ENCODE measurements at regions not wholly inside any gene's neighbourhood (a gene's known extent, or its start where the extent isn't known, plus 50 kb on each side); places are given as distances from the start of the nearest gene placed in this dataset.

- peaks cover 19 to 26% of the 10 kb centered on the region in 2 donors for H3K4me1 ChIP-seq
- DNase-seq, result no peak
- H3K9me3 ChIP-seq, result no peaks in the 10 kb centered on the region
- H3K36me3 ChIP-seq, result no peaks in the 10 kb centered on the region
- 86 to 95% methylated on average over 6 of the region's 6 CpGs for WGBS, 2 donors
- intact Hi-C loops (cut with DNase I), result loop anchor here (5.0 kb wide), 1 partner anchor 986 kb away; no protein-coding TSS in a partner anchor
- no peaks in the 10 kb centered on the region for H3K27me3 ChIP-seq
- no peak overlapping the region for H3K27ac ChIP-seq
- TF ChIP-seq POLR2A (IDR thresholded peaks at IDR 0.05), result no peak
- TF ChIP-seq, protein P1, sequence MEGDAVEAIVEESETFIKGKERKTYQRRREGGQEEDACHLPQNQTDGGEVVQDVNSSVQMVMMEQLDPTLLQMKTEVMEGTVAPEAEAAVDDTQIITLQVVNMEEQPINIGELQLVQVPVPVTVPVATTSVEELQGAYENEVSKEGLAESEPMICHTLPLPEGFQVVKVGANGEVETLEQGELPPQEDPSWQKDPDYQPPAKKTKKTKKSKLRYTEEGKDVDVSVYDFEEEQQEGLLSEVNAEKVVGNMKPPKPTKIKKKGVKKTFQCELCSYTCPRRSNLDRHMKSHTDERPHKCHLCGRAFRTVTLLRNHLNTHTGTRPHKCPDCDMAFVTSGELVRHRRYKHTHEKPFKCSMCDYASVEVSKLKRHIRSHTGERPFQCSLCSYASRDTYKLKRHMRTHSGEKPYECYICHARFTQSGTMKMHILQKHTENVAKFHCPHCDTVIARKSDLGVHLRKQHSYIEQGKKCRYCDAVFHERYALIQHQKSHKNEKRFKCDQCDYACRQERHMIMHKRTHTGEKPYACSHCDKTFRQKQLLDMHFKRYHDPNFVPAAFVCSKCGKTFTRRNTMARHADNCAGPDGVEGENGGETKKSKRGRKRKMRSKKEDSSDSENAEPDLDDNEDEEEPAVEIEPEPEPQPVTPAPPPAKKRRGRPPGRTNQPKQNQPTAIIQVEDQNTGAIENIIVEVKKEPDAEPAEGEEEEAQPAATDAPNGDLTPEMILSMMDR (IDR thresholded peaks at IDR 0.05), result no peak
- no peak overlapping the region for H3K4me3 ChIP-seq (replicated peaks in 1 of 3)
Observed at GRCh38 chr10:78210976-78211375, 177.3 kb downstream of the RPS24 start.

DNA sequence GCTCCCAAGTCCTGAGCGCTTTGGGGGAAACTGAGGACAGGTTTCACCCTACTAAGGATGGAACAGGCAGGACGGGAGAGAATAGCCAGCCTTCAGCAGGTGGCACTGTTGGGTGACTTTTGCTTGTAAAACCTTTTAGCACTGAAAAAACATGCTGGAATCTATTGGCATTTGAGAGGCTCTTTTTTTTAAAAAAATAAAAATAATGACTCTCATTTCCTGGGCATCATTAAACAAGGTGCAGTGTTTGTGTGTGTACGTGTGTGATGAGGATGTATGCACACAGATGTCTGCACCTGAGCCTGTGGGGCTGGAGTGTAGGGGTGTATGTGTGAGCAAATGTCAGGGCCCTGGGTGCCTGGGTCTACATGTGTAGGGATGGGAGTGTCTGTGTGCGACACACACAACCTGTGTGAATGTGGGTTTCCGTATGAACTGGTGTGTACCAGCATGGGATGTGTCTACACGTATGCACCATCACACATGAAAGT is 177.9 kb downstream of the RPS24 start:
- Histone ChIP-seq H3K4me3 (replicated peaks in 1 of 3) (no peak overlapping the region), H3K9me3 (no peaks in the 10 kb centered on the region), H3K4me1 (peaks cover 22 to 30% of the 10 kb centered on the region in 2 donors), H3K36me3 (no peaks in the 10 kb centered on the region), H3K27ac (peak overlapping the region; percentile 9 to 61 (median 24)), H3K27me3 (no peaks in the 10 kb centered on the region)
- WGBS, 2 donors, result 59% methylated on average over 6 of the region's 6 CpGs
- TF ChIP-seq POLR2A (IDR thresholded peaks at IDR 0.05), result no peak
- TF ChIP-seq, protein P1 (IDR thresholded peaks at IDR 0.05), result peak; percentile 28 to 84 (median 67)
- intact Hi-C loops (cut with DNase I), result loop anchor here (5.0 kb wide), 1 partner anchor 986 kb away; no protein-coding TSS in a partner anchor
- DNase-seq, result peak; percentile 67 to 75

- TF ChIP-seq, protein P1 (IDR thresholded peaks at IDR 0.05), result no peak
- no peak for TF ChIP-seq POLR2A (IDR thresholded peaks at IDR 0.05)
- Histone ChIP-seq H3K36me3 (no peaks in the 10 kb centered on the region), H3K9me3 (no peaks in the 10 kb centered on the region), H3K27ac (peak overlapping the region; percentile 9 to 61 (median 24)), H3K4me3 (replicated peaks in 1 of 3) (no peak overlapping the region), H3K4me1 (peaks cover 22 to 30% of the 10 kb centered on the region in 2 donors), H3K27me3 (no peaks in the 10 kb centered on the region)
- intact Hi-C loops (cut with DNase I), result loop anchor here (5.0 kb wide), 1 partner anchor 985 kb away; no protein-coding TSS in a partner anchor
- WGBS, 2 donors, result 76 to 81% methylated on average over 7 to 8 of the region's 10 CpGs
- peak; percentile 81 to 82 for DNase-seq
Observed at GRCh38 chr10:78212060-78212785, 178.6 kb downstream of the RPS24 start.

DNA sequence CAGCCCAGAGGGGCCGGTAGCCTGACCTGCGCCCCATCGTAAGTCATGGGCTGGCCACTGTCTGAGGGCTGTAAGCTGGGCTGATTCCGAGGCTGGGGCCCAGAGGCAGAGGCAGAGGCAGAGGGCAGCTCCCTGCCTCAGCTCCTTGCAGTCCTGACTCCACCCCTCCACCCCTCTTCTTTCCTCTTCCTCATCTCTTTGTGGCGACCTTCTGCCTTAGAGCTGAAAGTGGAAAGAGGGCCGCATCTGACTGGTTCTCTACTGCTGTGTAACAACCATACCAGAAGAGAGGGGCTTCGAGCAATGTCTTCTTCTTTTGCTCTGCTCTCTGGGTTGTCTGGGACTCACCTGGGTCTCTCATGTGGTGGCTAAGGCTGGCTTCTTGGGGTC is 179.1 kb downstream of the RPS24 start:
- peaks cover 22 to 33% of the 10 kb centered on the region in 2 donors for H3K4me1 ChIP-seq
- no peak overlapping the region for H3K4me3 ChIP-seq (replicated peaks in 1 of 3)
- WGBS, 2 donors, result 93 to 95% methylated on average over 3 to 7 of the region's 7 CpGs
- intact Hi-C loops (cut with DNase I), result loop anchor here (5.0 kb wide), 1 partner anchor 985 kb away; no protein-coding TSS in a partner anchor
- H3K9me3 ChIP-seq, result no peaks in the 10 kb centered on the region
- DNase-seq, result no peak
- no peaks in the 10 kb centered on the region for H3K36me3 ChIP-seq
- no peaks in the 10 kb centered on the region for H3K27me3 ChIP-seq
- peak overlapping the region in 2 of 3 donors; percentile 24 to 61 for H3K27ac ChIP-seq
- TF ChIP-seq, protein P1 (IDR thresholded peaks at IDR 0.05), result no peak
- TF ChIP-seq POLR2A (IDR thresholded peaks at IDR 0.05), result no peak

DNA sequence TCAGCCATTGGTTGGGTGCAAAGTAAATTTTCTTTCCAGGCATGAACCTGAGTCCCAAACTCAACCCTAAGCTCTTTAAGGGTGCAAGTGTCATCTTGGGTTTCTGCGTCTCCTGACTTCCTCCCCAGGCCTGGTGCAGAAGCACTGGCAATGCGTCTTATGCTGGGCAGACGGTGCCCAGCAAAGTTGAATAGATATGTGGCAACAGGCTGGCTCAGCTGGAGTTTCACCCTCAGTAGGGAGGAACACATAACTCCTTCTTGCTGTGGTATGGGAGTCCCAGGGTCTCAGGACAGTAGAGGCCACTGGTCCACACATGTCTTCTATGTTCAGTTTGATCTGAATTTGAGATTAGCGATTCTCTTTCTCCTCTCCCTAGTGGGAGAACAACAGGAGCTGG is 181.3 kb downstream of the RPS24 start:
- intact Hi-C loops (cut with DNase I), result loop anchor here (5.0 kb wide), 1 partner anchor 982 kb away; no protein-coding TSS in a partner anchor
- no peak for TF ChIP-seq POLR2A (IDR thresholded peaks at IDR 0.05)
- TF ChIP-seq, protein P1 (IDR thresholded peaks at IDR 0.05), result no peak
- Histone ChIP-seq H3K36me3 (no peaks in the 10 kb centered on the region), H3K9me3 (no peaks in the 10 kb centered on the region), H3K4me1 (peaks cover 22 to 33% of the 10 kb centered on the region in 2 donors), H3K27me3 (no peaks in the 10 kb centered on the region), H3K27ac (peak overlapping the region in 2 of 3 donors; percentile 6 to 22), H3K4me3 (replicated peaks in 1 of 3) (no peak overlapping the region)
- no peak for DNase-seq
- WGBS, 2 donors, result 81 to 90% methylated on average over 4 of the region's 4 CpGs

Measured in thyroid gland (tissue), 4 donors.